ENCODE measurements at regions not wholly inside any gene's neighbourhood (a gene's known extent, or its start where the extent isn't known, plus 50 kb on each side); places are given as distances from the start of the nearest gene placed in this dataset.

DNA sequence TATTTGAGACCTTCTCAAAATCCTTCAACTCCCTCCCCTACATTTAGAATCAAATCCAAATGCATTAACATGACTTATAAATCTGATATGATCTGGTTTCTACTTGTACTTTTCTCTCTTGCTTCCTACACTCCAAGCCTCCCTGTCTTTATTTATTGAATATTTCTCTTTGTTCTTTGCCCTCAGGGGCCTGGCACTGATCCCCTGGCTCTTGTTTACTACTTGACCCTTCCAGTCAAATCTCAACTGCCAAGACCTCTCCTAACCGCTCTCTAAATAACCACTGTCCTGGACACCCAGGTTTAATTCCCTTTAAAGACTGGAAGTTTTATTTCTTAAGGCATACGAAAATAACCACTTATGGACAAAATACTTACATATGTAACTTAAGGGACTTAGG lies 248.9 kb downstream of the CHRM3 start:
- no peak for DNase-seq (ENCODE audit: low read depth in 1 of 2, low spot score in 1 of 2)
- 35% methylated on average over 2 of the region's 2 CpGs for WGBS (ENCODE audit: missing lambda C conversion rate)
- Histone ChIP-seq H3K27ac (no peak overlapping the region), H3K9me3 (no peaks in the 10 kb centered on the region), H3K4me3 (no peak overlapping the region), H3K4me2 (no peak overlapping the region), H3K4me1 (no peaks in the 10 kb centered on the region)
- no peak for FAIRE-seq
- ATAC-seq: no peak
- POLR2A ChIA-PET: no interaction called here
- CTCF ChIA-PET: no interaction called here
- TF ChIP-seq RFX5 (IDR thresholded peaks at IDR 0.05) (no peak), POLR2AphosphoS2 (conservative IDR thresholded peaks at IDR 0.05; ENCODE audit: low read length) (no peak), RARB (CRISPR knock-in tag; IDR thresholded peaks at IDR 0.05) (no peak), CHD4 (IDR thresholded peaks at IDR 0.05; ENCODE audit: borderline replicate concordance) (no peak), RAD21 (conservative IDR thresholded peaks at IDR 0.05 in 1 of 2, IDR thresholded peaks at IDR 0.05 in 1 of 2) (no peak), KDM5A (IDR thresholded peaks at IDR 0.05) (no peak), FOSL2 (IDR thresholded peaks at IDR 0.05) (no peak), FOSL2 (CRISPR knock-in tag; IDR thresholded peaks at IDR 0.05) (no peak), CHD2 (IDR thresholded peaks at IDR 0.05; ENCODE audit: low read length, partially characterized antibody) (no peak), BHLHE40 (IDR thresholded peaks at IDR 0.05; ENCODE audit: low read depth, low read length) (no peak), NPAS2 (CRISPR knock-in tag; IDR thresholded peaks at IDR 0.05; ENCODE audit: borderline replicate concordance) (no peak)
- TF ChIP-seq, protein P1, sequence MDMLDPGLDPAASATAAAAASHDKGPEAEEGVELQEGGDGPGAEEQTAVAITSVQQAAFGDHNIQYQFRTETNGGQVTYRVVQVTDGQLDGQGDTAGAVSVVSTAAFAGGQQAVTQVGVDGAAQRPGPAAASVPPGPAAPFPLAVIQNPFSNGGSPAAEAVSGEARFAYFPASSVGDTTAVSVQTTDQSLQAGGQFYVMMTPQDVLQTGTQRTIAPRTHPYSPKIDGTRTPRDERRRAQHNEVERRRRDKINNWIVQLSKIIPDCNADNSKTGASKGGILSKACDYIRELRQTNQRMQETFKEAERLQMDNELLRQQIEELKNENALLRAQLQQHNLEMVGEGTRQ (IDR thresholded peaks at IDR 0.05): no peak

DNA sequence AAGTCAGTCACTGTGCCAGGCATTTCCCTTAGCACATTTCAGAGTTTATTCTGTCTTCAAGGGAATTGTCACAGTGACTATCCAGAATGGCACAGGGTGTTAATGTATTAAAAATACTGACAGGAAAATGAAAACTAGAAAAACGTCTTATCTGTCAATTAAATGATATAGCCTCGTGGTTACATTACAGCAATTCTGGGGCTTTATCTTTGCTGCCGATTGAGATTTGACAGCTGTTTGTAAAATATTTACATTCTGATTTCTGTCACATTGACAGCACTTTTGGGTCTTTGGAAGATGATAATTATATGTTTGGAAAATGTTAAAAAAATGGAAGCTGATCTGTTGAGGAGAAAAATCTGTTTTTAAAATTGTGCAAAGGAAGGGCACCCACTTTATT lies 250.0 kb downstream of the CHRM3 start:
- TF ChIP-seq JUNB (IDR thresholded peaks at IDR 0.05) (no peak), MYC (IDR thresholded peaks at IDR 0.05; ENCODE audit: borderline replicate concordance, low read length) (no peak), FOSB (CRISPR knock-in tag; IDR thresholded peaks at IDR 0.05) (no peak), POLR2A (IDR thresholded peaks at IDR 0.05; ENCODE audit: low read length) (no peak), TP53 (CRISPR knock-in tag; IDR thresholded peaks at IDR 0.05) (no peak), PBX3 (IDR thresholded peaks at IDR 0.05) (no peak), CBX2 (IDR thresholded peaks at IDR 0.05; ENCODE audit: borderline replicate concordance, low read depth) (no peak)
- TF ChIP-seq, protein P2, sequence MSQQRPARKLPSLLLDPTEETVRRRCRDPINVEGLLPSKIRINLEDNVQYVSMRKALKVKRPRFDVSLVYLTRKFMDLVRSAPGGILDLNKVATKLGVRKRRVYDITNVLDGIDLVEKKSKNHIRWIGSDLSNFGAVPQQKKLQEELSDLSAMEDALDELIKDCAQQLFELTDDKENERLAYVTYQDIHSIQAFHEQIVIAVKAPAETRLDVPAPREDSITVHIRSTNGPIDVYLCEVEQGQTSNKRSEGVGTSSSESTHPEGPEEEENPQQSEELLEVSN (IDR thresholded peaks at IDR 0.05; ENCODE audit: borderline replicate concordance, low read depth): no peak
- Histone ChIP-seq H3K4me1 (no peaks in the 10 kb centered on the region), H3K4me3 (no peak overlapping the region), H3K9me3 (no peaks in the 10 kb centered on the region), H3K27ac (no peak overlapping the region), H3K4me2 (no peak overlapping the region)
- WGBS (ENCODE audit: missing lambda C conversion rate): 22% methylated on average over 3 of the region's 3 CpGs
- CTCF ChIA-PET: no interaction called here
- ATAC-seq (no peak), FAIRE-seq (no peak), DNase-seq (ENCODE audit: low read depth in 1 of 2, low spot score in 1 of 2) (no peak)
- POLR2A ChIA-PET: no interaction called here

GRCh38 chr1:239644604-239645003 lies 258.2 kb downstream of the CHRM3 start:
- no peak for ATAC-seq
- no peak for DNase-seq (ENCODE audit: low read depth in 1 of 2, low spot score in 1 of 2)
- CTCF ChIA-PET: no interaction called here
- Histone ChIP-seq H3K27ac (no peak overlapping the region), H3K4me1 (no peaks in the 10 kb centered on the region), H3K9me3 (no peaks in the 10 kb centered on the region), H3K4me2 (no peak overlapping the region), H3K4me3 (no peak overlapping the region)
- FAIRE-seq: no peak
- TF ChIP-seq HOXB13 (CRISPR knock-in tag; IDR thresholded peaks at IDR 0.05; ENCODE audit: low read depth) (no peak), KDM5A (IDR thresholded peaks at IDR 0.05) (no peak), MAZ (IDR thresholded peaks at IDR 0.05; ENCODE audit: borderline replicate concordance, low read depth, low read length) (no peak)
- POLR2A ChIA-PET: no interaction called here
- 19% methylated on average over 3 of the region's 3 CpGs for WGBS (ENCODE audit: missing lambda C conversion rate)

All from A549 (cell line).